HL-60 (cell line): ENCODE measurements at regions not wholly inside any gene's neighbourhood (a gene's known extent, or its start where the extent isn't known, plus 50 kb on each side); places are given as distances from the start of the nearest gene placed in this dataset.

Source experiments
- GABPA ChIP-seq: IDR thresholded peaks from 2 replicates; pipeline ENCODE4 v1.6.1; 2012; ENCODE audit warnings: low read depth
- POLR2AphosphoS5 ChIP-seq: IDR thresholded peaks from 2 replicates; pipeline ENCODE4 v1.6.1; 2012; ENCODE audit warnings: low read depth
- SPI1 ChIP-seq: IDR thresholded peaks from 2 replicates; pipeline ENCODE4 v1.6.1; 2012; ENCODE audit warnings: low read depth, mild to moderate bottlenecking, borderline replicate concordance
- TF ChIP-seq, protein P1 (sequence below): IDR thresholded peaks from one replicate; pipeline ENCODE4 v1.5.1; 2011; ENCODE audit warnings: low read length, control low read depth, inconsistent platforms; ENCODE audit not compliant: insufficient read depth

DNA sequence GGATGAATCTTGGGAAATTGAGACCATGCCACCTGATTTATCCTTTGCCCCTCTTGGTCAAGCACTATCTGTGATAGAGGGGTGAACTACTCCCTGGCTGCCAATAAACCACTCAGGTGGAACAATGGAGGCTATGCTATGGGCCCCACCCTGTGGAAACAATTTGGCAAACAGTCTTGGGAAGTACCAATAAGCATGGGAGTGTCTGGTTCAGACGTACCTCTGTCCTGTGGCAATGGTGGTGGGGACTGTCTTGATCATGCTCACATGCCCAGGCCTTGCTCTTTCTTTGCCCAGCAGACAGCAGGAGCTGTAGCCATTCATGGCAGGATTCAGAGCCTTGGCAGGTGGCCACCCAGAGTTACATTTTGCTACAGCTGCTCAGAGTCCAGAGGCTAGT lies 658.7 kb downstream of the KCNJ3 start:
- TF ChIP-seq POLR2AphosphoS5 (no peak), SPI1 (no peak), GABPA (no peak)
- TF ChIP-seq, protein P1, sequence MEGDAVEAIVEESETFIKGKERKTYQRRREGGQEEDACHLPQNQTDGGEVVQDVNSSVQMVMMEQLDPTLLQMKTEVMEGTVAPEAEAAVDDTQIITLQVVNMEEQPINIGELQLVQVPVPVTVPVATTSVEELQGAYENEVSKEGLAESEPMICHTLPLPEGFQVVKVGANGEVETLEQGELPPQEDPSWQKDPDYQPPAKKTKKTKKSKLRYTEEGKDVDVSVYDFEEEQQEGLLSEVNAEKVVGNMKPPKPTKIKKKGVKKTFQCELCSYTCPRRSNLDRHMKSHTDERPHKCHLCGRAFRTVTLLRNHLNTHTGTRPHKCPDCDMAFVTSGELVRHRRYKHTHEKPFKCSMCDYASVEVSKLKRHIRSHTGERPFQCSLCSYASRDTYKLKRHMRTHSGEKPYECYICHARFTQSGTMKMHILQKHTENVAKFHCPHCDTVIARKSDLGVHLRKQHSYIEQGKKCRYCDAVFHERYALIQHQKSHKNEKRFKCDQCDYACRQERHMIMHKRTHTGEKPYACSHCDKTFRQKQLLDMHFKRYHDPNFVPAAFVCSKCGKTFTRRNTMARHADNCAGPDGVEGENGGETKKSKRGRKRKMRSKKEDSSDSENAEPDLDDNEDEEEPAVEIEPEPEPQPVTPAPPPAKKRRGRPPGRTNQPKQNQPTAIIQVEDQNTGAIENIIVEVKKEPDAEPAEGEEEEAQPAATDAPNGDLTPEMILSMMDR: no peak
